GM18519 (cell line): ENCODE measurements at regions not wholly inside any gene's neighbourhood (a gene's known extent, or its start where the extent isn't known, plus 50 kb on each side); places are given as distances from the start of the nearest gene placed in this dataset.
"Not testable (repeated sequence)": the region's sequence is repeated elsewhere in the genome, so short reads cannot be mapped to it uniquely, and the experiment has no call there.

Experiments used
- ATAC-seq: cut with Tn5 transposase; IDR thresholded peaks from one replicate; pipeline ENCODE4 v1.9.1; 2021; ENCODE audit warnings: mild to moderate bottlenecking, moderate library complexity; ENCODE audit not compliant: unreplicated experiment, low FRiP score

- ATAC-seq = no peak
Observed at GRCh38 chr4:24369507-24370029, 214.8 kb downstream of the DHX15 start.

- no peak for ATAC-seq
Observed at GRCh38 chr4:24368801-24369200, 215.6 kb downstream of the DHX15 start.

GRCh38 chr4:24364852-24365251 is 219.5 kb downstream of the DHX15 start:
- ATAC-seq = no peak

GRCh38 chr4:24364249-24364648 is 220.1 kb downstream of the DHX15 start:
- ATAC-seq = no peak

- ATAC-seq = no peak
Observed at GRCh38 chr4:24363751-24364150, 220.6 kb downstream of the DHX15 start.

- ATAC-seq = no peak
Observed at GRCh38 chr4:24352112-24352511, 232.2 kb downstream of the DHX15 start.

GRCh38 chr4:24349168-24349996 is 235.0 kb downstream of the DHX15 start:
- ATAC-seq = not testable (repeated sequence)

- no peak for ATAC-seq
Observed at GRCh38 chr4:24339260-24339659, 245.1 kb downstream of the DHX15 start.

GRCh38 chr4:24337451-24338190 is 246.7 kb downstream of the DHX15 start:
- no peak for ATAC-seq

- no peak for ATAC-seq
Observed at GRCh38 chr4:24335616-24336015, 248.7 kb downstream of the DHX15 start.

- no peak for ATAC-seq
Observed at GRCh38 chr4:24334906-24335305, 249.4 kb downstream of the DHX15 start.

GRCh38 chr4:24330573-24330972 is 253.8 kb downstream of the DHX15 start:
- ATAC-seq = no peak

- no peak for ATAC-seq
Observed at GRCh38 chr4:24330172-24330571, 254.2 kb downstream of the DHX15 start.

GRCh38 chr4:24328711-24329110 is 255.6 kb downstream of the DHX15 start:
- ATAC-seq = no peak

- ATAC-seq = no peak
Observed at GRCh38 chr4:24328310-24328709, 256.0 kb downstream of the DHX15 start.

GRCh38 chr4:24322995-24323394 is 261.4 kb downstream of the DHX15 start:
- no peak for ATAC-seq

- no peak for ATAC-seq
Observed at GRCh38 chr4:24322511-24322910, 261.8 kb downstream of the DHX15 start.

- no peak for ATAC-seq
Observed at GRCh38 chr4:24321616-24322015, 262.7 kb downstream of the DHX15 start.

- ATAC-seq = no peak
Observed at GRCh38 chr4:24321131-24321530, 263.2 kb downstream of the DHX15 start.

- ATAC-seq = no peak
Observed at GRCh38 chr4:24319387-24319786, 265.0 kb downstream of the DHX15 start.

GRCh38 chr4:24315056-24315455 is 269.3 kb downstream of the DHX15 start:
- ATAC-seq = no peak
